ENCODE measurements at regions not wholly inside any gene's neighbourhood (a gene's known extent, or its start where the extent isn't known, plus 50 kb on each side); places are given as distances from the start of the nearest gene placed in this dataset.

GRCh38 chr2:19800796-19801195 is 101.0 kb downstream of the TTC32 start:
- TF ChIP-seq POLR2A (IDR thresholded peaks at IDR 0.05; ENCODE audit: extremely low read depth, insufficient read length) (no peak), CTCF (IDR thresholded peaks at IDR 0.05; ENCODE audit: low read depth, low read length) (no peak), MAX (IDR thresholded peaks at IDR 0.05; ENCODE audit: low read depth, low read length) (no peak), MYC (IDR thresholded peaks at IDR 0.05; ENCODE audit: low read depth, low read length) (no peak)
